ENCODE measurements at regions not wholly inside any gene's neighbourhood (a gene's known extent, or its start where the extent isn't known, plus 50 kb on each side); places are given as distances from the start of the nearest gene placed in this dataset.

DNA sequence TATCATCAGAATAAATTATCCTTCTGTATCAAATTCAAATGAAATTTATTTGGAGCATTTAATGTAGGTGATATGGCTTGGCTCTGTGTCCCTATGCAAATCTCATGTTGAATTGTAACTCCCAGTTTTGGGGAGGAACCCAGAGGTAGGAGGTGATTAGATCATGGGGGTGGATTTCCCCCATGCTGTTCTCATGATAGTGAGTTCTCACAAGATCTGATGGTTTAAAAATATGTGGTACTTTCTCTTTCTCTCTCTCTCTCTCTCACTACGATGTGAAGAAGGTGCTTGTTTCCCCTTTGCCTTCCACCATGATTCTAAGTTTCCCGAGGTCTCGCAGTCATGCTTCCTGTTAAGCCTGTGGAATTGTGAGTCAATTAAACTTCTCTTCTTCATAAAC is 678.4 kb upstream of the RGMB start:
- peak; percentile 23 for DNase-seq

DNA sequence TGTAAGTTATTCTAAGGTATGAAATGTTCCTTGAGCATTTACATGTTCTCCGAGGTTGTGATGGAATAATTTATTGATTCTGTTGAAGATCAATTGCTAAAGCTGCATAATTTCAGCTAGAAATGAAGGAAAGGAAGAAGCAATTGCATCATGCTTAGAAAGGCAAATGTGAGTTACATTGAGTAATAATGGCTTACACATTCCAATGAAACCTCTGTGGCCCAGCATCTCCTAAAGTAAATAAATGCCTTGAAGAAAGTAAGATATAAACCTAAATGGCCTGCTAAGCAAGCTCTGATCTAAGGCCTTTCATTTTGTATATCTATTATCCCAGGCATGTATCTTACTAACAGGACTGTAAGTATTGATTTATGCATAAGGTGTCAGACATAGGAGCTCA is 677.3 kb upstream of the RGMB start:
- DNase-seq = no peak

DNA sequence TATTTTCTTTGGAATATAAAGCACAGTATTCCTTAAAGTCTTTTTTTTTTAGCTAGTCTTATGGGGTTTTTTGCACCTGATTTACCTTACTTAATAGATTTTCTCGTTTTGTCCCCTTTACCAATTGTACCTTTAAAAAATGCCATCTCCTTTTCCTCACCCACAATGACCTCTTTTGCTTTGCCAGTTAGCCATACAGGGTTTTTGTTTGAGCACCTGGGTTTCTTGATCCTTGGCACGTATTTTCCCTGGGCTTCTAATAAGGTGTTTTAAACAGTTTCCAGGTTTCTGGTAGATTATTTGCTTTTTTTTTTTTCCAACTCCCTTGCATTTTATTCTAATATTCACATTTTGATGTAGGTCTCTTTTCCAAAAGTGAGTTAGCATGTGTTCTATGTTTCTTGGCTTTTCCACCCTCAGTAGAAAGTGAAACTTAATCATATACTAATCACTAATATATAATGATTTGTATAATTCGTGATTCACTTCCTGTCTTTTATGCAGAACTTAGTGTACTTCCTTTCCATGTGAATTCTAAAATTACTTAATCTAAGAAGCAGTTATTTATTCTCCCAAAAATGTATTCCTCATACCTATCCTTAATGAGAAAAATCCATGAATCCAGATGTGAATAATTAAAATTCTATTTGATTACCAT is 673.9 kb upstream of the RGMB start:
- DNase-seq = no peak

DNA sequence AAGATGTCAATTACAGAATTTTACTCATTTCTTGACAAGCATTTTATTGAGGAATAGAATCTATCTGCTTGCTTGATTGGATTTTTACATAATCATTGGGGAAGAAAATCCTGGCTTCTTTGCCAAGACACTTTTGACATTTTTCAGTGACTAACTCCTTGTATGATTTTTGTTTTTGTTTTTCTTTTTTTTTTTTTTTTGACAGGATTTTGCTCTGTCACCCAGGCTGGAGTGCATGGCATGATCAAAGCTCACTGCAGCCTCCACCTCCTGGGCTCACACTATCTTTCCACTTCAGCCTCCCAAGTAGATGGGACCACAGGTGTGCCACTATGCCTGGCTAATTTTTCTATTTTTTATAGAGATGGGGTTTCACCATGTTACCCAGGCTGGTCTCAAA is 672.3 kb upstream of the RGMB start:
- no peak for DNase-seq

DNA sequence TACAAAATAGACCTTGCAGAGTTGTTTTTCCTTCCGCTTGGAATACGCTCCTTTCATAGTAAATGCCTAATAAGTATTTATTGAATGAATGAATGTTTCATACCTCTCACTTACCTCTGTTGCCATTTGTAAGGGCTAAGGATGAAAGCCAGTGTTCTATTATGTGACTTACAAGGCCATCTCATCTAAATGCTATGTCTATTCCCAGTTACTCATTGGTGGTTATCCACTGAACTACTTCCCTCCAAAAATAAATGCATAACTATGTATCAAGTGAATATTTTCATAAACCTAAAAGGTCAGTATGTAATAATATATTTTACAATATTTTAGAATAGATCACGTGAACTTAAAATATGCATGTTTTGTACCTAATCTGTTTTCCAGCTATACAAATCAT is 670.5 kb upstream of the RGMB start:
- DNase-seq = no peak

DNA sequence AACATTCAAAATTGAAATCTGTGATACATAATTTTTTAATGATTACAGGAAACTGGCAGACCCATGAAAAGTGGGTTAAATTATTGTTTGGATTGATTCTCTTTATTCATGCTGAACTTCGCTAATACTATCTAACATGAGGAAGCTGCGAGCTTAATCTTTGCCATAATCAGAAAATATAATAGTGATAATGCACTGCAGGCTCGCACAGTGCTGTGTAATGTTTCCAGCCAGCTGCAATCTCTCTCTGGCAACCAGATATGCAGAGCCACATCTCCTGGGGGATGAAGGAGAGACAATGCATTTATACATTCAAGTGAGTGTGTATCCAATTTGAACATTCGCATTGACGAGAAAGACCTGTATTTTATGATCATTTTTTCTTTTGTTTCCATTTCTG is 669.7 kb upstream of the RGMB start:
- DNase-seq = no peak

DNA sequence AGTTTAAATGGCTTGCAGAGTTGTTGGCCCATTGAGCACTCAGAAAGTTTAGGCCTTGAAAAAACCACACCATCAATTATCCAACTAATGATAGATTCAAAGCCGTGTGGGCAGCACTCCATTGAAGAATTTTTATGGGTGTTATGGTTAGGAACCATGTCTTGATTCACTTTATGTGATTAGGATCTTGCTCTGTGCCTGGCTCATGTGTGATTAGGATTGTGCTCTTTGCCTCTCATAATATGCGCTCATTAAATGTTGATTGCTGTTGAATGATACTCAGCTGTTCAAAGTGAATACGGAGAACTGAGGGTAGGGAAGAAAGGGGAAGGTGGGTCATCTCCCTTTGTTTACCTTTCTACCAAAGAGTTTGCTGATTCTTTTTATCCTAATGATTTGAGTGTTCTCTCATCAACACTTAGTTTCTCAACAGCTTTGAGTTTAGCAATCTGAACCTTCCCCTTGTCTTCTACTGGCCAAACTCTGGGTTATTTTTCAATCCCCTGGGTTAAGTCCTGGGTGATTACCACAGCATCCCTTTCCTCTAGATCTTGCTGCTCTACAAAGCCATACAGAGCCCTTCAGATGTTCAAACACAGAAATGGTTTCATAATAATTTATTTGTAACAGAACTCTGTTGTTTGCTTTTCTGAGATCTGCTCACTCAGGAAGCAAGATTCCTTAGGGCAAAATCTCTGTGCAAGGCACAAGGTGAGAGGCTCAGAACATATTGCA is 668.8 kb upstream of the RGMB start:
- no peak for DNase-seq

DNA sequence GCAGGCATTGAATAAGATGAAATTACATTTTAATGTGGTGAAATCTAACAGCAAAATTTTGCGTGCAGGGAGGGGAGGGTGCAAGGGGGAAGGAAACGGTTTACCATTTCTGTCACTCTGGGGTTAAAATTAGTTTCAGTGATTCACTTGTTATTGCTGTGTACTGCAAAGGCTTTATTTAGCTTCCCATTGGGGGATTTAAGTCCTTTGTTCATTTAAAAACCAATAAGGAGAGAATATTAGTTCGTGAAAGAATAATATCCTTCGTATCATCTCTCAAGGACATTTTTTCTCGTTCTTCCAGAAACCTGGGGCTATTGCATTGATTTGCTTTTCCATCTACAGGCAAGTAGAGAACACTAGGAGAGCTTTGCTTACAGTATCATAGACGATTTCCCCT is 667.8 kb upstream of the RGMB start:
- DNase-seq = no peak

DNA sequence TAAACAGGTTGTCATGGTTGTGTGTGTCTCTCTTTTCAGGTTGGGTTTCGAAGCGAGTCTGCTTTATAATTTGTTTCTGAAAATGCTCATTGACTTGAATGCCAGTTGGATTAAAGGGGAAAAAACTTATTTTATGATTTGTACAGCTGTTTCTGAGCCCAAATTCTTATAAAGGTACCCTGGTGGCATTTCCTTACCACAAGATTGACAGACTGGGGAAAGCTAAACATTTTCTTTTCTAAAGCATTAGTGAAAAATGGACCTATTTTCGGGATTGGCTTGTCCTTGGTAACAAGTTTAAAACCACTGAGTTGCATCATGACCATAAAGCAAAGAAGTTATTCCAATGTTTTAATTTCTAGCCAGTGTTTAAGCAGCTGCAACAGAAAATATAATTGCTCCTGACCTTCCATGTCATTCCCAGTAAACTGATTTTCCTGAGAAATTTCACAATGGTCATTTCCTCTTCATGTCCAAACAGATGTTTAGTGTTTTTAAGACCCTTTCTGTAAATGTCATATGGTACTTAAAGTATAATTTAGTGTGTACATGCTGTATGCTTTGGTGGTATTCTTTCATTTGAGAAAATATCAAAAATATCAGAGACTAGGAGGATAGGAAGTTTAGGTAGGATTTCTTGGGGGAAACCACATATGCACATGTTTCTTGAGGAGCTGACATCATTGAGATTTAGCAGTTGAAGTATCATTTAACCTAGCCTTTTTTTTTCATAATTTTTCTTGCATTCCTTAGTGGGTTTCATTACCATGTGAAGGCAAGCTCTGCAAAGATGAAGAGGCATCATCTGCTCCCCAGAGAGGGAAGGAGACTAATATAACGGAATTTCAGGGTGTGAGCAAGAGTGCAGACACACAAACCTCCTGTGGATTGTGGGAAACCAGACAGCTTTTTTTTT is 667.1 kb upstream of the RGMB start:
- no peak for DNase-seq

DNA sequence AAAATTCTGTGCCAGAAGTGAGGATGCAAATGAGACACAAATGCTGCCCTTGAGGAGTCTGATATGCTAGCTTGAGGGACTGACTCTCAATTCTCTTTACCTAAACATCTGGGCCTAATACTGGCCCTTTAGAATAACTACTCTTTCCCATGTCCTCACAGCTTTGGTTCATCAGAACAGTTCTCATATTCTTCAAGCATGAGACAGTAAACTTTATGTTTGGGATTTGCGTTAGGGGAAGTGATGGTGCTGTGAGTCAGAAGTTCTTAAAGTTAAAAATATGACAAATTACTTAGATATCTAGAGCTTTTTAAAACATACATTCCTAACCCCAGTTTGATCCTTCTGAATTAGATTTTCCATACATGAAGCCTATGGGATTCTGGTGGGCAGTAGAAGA is 665.0 kb upstream of the RGMB start:
- DNase-seq = no peak

DNA sequence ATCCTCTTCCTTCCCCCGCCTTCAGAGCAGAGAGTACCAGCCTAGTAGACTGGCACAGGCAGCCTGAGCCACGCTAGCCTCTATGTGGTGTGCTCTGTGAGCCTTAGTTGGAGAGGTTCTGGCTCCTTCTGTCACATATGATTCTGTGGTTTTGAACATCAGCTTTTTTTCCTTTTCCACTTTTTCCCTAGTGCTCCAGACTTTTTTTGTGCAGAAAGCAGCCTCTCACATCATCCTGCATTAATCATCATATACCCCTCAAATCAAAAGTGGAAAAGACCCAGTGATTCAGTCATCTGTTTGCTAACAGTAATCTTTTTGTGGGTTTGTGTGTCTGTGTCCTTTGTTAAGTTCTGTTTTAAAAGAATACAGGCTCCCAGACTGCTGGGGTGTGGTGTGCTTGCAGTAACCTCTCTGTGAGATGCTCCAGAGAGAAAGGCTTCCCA is 663.9 kb upstream of the RGMB start:
- DNase-seq = no peak

DNA sequence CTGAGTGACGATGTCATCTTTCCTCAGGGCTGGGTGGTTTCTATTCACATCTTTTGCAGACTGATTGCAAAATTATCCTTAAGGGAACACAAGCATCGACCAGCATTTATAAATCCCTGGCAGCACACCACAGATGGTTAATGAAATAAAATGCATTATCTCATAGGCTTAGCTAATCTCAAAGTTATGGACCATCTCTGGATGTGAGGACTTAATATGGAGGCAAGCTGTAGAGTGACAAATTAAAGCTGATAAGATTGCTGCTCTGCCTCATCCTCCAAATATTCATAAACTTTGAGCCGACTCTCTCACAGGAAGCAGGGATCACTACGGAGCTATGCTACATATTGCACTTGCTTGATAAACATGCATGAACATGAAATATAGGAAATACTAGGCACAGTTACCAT is 663.2 kb upstream of the RGMB start:
- no peak for DNase-seq

DNA sequence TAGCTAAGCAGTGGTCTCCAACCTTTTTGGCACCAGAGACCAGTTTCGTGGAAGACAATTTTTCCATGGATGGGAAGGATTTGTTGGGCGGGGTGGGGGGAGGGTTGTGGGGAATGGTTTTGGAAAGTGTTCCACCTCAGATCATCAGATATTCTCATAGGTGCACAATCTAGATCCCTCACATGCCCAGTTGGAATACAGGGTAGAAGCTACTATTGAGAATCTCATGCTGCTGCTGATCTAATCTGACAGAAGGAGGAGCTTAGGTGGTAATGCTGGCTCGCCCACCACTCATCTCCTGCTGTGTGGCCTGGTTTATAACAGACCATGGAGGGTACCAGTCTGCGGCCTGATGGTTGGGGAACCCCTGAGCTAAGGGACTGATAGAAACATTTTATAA is 662.7 kb upstream of the RGMB start:
- no peak for DNase-seq

DNA sequence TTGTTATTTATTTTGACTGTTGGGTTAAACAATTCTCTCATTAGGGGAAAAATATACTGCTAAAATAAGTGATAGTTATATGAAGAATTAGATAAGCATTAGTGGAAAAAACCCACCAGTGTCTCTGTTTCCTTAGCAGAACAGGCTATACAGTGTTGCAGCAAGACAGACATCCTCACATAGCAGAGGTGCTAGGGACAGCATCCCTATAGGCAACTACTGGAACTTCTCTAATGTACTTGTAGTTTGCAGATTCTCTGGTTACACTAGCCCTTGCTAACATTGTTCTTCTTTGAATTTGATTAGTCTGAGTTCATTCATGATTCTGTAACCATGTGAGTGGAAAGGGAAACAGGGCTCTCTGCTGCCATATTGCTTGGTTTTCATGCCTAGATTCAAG is 661.8 kb upstream of the RGMB start:
- DNase-seq = no peak

DNA sequence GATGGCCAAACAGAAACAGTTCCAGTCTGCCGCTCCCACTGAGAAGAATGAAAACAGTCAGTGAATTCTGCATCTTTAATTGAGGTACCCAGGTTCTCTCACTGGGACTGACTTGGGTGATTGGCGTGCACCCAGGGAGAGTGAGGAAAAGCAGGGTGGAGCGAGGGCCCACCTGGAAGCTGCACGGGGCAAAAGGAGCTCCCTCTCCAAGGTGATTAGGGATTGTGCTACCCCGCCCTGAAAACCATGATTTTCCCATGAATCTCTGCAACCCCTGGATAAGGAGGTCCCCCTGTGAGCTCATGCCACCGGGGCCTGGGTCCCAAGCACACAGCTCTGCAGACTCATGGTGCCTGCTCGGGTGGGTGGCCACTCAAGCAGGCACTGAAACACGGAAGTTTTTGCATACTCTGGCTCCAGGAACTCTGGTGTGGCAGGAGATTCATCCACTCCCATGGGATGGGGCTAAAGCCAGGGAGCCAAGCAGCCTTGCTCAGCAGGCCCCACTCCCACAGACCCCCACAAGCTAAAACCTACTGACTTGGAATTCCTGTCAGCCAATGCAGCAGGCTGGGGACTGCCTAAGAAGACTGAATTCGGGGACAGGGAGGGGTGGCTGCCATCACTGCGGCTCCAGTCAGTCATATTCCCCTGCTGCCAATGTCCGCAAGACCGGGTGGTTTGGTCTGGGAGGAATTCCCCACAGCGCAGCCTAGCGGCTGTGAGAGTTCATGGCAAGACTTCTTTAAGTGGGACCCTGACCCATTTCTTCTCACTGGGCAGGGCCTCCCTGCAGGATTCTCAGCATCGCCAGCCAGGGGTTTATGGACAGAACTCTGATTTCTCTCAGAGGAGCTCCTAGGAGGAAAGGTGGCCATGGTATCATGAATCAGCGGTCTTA is 652.2 kb upstream of the RGMB start:
- DNase-seq = no peak

DNA sequence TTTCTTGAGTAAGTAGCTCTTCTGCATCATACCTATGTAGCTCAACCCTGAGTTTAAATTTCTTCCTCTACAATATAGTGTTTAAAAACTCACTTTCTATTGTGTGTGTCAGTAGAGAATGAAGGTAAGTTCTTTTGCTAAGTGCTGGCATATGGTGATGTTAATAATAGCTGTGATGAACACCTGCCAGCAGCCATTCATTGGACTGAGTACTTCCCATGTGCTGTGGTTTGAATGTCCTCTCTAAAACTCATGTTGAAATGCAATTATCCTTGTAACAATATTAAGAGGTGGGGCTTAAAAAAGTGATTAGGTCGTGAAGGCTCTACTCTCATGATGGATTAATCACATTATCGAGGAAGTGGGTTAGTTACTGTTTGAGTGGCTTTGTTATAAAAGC is 645.2 kb upstream of the RGMB start:
- no peak for DNase-seq

DNA sequence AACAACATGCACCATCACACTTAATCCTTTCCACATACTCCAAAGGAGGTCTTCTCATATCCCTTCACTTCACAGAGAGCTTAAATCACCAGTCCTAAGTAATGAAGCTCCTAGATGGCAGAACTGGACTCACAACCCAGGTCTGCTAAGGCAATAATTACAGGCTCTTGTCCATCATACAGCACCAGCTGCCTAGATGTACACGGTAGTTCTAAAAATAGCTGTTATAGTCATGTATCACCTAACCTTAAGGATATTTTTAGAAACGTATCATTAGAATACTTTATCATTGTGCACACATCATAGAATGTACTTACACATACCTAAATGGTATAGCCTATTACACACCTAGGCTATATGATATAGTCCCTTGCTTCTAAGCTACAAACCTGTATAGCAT is 644.6 kb upstream of the RGMB start:
- no peak for DNase-seq

DNA sequence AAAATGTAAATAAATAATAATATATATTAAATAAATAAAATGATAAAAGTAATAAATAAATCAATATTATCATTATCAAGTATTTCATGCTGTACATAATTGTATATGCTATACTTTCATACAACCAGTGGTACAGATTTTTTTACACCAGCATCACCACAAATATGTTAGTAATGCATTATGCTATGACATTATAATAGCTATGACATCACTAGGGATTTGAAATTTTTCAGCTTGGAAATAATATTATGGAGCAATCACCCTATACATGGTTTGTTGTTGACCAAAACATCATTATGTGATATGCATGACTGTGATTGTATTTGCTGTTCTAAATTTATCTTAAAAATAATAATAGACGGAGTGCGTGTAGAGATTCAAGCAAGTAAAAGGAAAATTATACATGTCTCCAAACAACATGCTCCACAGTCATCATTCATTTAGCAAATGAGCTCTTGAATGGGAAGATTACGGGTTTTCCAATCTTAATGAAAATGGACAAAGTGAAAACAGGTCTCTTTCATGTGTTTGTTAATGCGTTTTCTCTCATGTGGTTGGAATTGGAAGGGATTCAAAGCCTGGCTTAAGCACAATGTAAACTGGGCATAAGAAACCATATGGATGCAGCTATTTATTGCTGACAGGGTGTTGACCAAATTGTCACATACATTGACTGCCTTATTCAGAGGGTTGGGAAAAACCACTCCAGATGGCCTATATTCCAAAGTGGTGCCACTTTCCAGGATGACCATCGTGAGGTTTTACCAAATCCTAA is 643.0 kb upstream of the RGMB start:
- DNase-seq = no peak

DNA sequence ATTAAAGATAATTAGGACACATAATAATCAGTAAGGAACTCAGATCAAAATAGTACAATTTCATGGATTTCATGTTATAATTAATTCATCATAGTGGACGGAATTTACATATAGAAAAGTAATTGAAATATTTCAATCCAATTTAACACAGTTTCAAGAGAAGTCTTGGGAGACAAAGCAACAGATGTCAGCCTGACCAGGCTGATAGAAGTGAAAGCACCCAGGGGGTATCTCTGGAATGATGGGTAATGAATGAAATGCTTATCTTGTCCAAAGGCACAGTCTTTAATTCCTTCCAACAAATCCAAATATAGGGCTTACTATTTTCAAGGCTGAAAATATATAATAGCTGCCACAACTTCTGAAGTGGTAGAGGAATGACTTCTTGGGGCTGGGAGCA is 629.3 kb upstream of the RGMB start:
- DNase-seq = no peak

DNA sequence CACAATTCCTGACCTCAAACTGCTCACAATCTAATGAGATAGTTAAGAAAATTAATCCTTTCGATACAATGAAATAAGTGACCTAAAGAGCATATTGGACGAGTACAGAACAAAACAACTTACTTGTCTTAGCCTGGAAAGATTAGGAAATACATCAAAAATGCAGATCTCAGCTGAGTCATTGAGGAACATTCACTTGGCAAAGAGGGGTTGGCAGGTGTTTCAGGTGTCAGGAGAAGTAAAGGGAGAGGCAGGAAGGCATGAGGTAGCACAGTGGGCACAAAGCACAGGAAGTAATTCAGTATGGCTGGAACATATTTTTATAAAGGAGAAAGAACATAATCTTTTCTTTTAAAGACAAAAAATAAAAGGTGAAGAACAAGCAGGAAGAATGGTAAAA is 628.8 kb upstream of the RGMB start:
- no peak for DNase-seq

DNA sequence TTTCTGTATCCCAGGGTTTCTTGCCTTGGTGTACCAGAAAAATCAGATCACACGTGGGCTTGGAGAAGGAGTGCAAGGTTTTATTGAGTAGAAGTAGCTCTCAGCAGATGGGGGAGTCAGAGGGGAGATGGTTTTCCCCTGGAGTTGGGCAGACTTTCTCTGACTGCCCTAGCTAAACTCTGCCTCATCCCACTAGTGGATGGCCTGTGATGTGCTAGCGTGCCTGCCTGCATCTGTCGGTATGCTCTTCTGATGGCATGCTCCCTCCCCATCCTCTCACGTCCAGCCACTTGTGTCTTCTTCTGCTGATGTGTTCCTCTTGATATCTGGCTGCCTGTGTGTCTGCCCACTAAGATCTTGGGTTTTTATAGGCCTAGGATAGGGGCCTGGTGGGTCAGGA is 616.1 kb upstream of the RGMB start:
- no peak for DNase-seq

DNA sequence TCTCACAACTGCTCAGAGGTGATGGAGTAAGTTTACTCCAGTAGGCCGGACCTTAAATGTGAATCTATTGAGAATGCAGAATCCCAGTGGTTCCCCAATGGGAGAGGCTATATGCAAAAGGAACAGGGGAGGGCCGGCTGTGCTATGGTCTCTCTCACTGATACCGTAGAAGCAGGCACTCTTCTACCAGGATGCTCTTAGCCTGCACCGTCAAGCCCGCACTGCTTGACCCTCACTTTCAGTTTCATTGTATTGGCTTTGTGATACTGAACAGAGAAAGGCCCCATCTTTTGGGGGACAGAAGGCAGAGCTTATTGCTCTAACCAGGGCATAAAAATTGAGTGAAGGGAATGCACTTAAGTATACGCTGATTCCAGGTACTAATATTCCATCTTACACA is 615.0 kb upstream of the RGMB start:
- no peak for DNase-seq

All from OCI-M1 (cell line).